ENCODE measurements at regions not wholly inside any gene's neighbourhood (a gene's known extent, or its start where the extent isn't known, plus 50 kb on each side); places are given as distances from the start of the nearest gene placed in this dataset.

DNA sequence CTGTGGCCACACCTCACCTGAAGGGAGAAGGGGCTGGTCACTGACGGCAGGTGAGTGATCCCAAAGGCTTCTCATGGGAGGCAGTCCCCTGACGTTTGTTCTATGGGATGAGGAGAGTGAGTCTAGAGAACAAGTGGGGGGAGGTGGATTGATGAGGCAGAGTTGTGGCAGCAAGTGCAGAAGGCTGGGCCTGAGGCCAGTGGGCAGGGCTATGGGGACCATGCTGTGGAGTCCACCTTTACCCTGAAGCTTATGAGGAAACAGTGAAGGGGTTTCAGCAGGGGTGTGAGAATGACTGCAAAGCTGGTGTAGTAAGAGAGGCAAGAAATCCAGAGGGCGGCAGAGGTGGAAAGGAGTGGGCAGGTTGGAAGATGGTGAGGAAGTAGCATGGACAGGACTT is 96.9 kb upstream of the PFN2 start:
- WGBS, 2 experiments (ENCODE audit: insufficient coverage in 2 of 2), result 74 to 80% methylated on average over 3 of the region's 3 CpGs
- H3K9me3 ChIP-seq (ENCODE audit: control insufficient read depth, low read length), result no peaks in the 10 kb centered on the region
- H3K4me3 ChIP-seq (ENCODE audit: extremely low read depth, insufficient read depth, low read length, poor library complexity, severe bottlenecking), result no peak overlapping the region

DNA sequence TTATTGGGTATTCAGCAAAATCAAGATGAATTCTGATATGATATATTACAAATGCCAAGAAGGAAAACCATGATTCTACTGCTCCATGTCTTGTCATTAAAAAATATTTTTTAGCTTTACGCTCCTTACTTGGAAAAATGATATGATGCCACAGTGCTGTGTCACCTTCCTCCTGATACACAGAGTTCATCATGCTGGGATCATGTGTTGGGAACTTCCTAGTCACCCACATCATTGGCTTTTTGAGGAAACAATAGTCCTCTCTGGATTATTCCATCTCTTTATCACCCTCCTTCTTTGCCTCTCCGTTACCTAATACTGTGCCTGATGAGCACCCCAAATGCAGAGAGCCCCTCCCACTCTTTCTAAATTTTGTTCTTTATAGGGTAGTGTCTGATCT is 94.3 kb upstream of the PFN2 start:
- Histone ChIP-seq H3K4me1 (ENCODE audit: control insufficient read depth, insufficient read depth, low read length, poor library complexity, severe bottlenecking) (peaks cover 16% of the 10 kb centered on the region), H3K4me3 (ENCODE audit: extremely low read depth, insufficient read depth, low read length, poor library complexity, severe bottlenecking) (no peak overlapping the region), H3K9me3 (ENCODE audit: control insufficient read depth, low read length) (no peaks in the 10 kb centered on the region), H3K36me3 (ENCODE audit: control insufficient read depth, insufficient read depth, low read length) (no peaks in the 10 kb centered on the region), H3K27ac (ENCODE audit: low read depth, low read length, severe bottlenecking) (no peak overlapping the region)
- WGBS, 2 experiments (ENCODE audit: insufficient coverage in 2 of 2), result 78 to 100% methylated on average over 1 of the region's 2 CpGs

More for the DNA sequence above, 96.9 kb upstream of the PFN2 start:
- H3K4me1 ChIP-seq (ENCODE audit: control insufficient read depth, insufficient read depth, low read length, poor library complexity, severe bottlenecking), result peaks cover 10% of the 10 kb centered on the region
- no peak overlapping the region for H3K27ac ChIP-seq (ENCODE audit: low read depth, low read length, severe bottlenecking)
- no peaks in the 10 kb centered on the region for H3K36me3 ChIP-seq (ENCODE audit: control insufficient read depth, insufficient read depth, low read length)

DNA sequence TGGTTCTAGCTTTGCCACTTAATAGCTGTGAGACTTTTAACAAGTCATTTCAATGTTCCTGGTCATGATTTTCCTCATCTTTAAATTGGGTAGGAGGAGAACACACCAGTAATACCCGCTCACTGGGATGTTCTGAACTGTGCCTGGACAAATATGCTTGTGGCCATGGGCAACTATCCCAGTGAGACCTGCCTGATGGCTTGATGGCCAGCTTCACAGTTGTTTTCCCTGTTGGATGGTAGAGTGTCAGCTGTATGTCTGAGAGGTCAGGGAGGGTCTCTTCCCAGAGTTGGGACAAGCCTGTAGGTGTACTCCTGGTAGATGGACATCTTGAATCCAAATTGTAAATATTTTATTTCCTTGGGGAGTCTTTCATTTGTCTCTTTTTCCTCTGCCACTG is 92.5 kb upstream of the PFN2 start:
- peak overlapping the region; percentile 87 for H3K27ac ChIP-seq (ENCODE audit: low read depth, low read length, severe bottlenecking)
- no peaks in the 10 kb centered on the region for H3K36me3 ChIP-seq (ENCODE audit: control insufficient read depth, insufficient read depth, low read length)
- no peak overlapping the region for H3K4me3 ChIP-seq (ENCODE audit: extremely low read depth, insufficient read depth, low read length, poor library complexity, severe bottlenecking)
- WGBS, 2 experiments (ENCODE audit: insufficient coverage in 2 of 2), result 100% methylated on average over 1 of the region's 1 CpG
- H3K9me3 ChIP-seq (ENCODE audit: control insufficient read depth, low read length), result no peaks in the 10 kb centered on the region
- H3K4me1 ChIP-seq (ENCODE audit: control insufficient read depth, insufficient read depth, low read length, poor library complexity, severe bottlenecking), result peaks cover 16% of the 10 kb centered on the region

DNA sequence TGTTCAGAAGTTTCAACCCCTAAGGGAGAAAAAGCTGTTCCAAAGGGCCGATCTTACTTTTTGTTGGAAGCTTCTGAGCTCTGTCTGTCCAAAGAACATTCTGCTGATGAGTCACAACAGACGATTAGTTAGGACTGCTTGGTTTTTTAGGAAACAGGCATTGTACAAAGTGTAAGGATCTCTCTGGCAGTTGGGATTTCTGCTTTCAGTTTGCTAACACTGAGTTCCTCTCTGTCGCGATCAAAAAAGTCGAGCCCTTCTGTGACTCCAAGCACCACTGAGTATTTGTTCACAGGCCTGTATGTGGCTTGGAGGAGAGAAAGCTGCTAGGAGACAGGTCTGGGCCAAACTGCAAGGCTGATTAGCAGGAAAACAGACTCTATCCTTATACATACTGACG is 91.8 kb upstream of the PFN2 start:
- peak overlapping the region; percentile 87 for H3K27ac ChIP-seq (ENCODE audit: low read depth, low read length, severe bottlenecking)
- no peak overlapping the region for H3K4me3 ChIP-seq (ENCODE audit: extremely low read depth, insufficient read depth, low read length, poor library complexity, severe bottlenecking)
- H3K4me1 ChIP-seq (ENCODE audit: control insufficient read depth, insufficient read depth, low read length, poor library complexity, severe bottlenecking), result peaks cover 16% of the 10 kb centered on the region
- 77 to 83% methylated on average over 5 to 6 of the region's 6 CpGs for WGBS, 2 experiments (ENCODE audit: insufficient coverage in 2 of 2)
- no peaks in the 10 kb centered on the region for H3K36me3 ChIP-seq (ENCODE audit: control insufficient read depth, insufficient read depth, low read length)
- H3K9me3 ChIP-seq (ENCODE audit: control insufficient read depth, low read length), result no peaks in the 10 kb centered on the region

DNA sequence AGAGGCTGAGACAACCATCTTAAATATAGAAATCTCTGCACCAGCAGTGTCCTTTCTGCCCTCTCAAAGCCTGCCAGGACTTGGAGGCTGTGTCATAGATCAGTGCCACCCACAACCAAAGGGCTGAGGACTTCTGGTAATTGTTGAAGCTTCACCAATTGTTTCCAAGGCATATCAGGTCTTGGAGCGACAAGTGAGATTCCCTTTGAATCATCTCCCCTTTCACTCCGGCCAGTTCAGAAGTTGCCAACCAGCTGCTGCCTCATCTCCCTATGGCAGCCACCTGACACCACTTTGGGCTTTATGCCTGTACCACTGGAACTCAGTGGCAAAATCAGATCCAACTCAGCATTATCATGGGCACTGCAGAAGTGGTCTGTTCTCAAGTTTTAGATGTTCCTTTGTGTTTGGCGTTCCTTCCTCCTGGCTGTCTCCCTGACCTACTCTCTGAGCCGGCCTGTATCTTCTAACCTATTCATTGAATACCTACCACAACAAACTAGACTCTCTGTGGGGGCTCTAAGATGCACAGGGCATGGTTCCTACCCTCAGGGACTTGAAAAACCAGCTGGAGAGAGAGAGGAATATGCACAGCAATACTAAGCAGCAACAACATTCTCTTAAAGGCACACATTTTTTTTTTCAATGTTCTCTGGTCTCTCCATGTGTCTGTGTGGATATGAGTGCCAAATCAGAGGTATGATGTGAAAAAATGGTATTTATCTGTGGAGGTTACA is 90.8 kb upstream of the PFN2 start:
- H3K4me1 ChIP-seq (ENCODE audit: control insufficient read depth, insufficient read depth, low read length, poor library complexity, severe bottlenecking), result peaks cover 16% of the 10 kb centered on the region
- H3K9me3 ChIP-seq (ENCODE audit: control insufficient read depth, low read length), result no peaks in the 10 kb centered on the region
- H3K36me3 ChIP-seq (ENCODE audit: control insufficient read depth, insufficient read depth, low read length), result no peaks in the 10 kb centered on the region
- H3K4me3 ChIP-seq (ENCODE audit: extremely low read depth, insufficient read depth, low read length, poor library complexity, severe bottlenecking), result no peak overlapping the region
- H3K27ac ChIP-seq (ENCODE audit: low read depth, low read length, severe bottlenecking), result no peak overlapping the region
- WGBS, 2 experiments (ENCODE audit: insufficient coverage in 2 of 2), result 87 to 100% methylated on average over 3 of the region's 4 CpGs

DNA sequence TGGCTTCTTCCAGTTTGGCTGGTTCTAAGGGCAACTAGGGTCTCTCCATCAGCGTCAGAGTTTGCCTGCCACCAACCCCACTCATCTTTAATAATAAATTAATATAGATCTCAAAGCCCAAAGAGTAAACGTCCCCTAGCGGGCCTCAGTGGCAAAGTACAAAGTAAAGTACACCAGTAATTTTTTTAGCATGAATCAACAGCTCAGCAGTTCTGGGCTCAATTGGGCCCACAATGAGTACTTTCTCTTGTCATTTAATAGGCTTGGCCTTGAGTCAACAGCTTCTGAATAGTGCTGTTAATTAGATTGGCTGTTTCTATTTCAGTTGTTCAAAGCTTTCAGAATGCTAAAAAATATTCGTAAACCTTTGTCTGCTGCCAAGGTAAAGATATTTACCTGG is 89.0 kb upstream of the PFN2 start:
- Histone ChIP-seq H3K27ac (ENCODE audit: low read depth, low read length, severe bottlenecking) (no peak overlapping the region), H3K4me1 (ENCODE audit: control insufficient read depth, insufficient read depth, low read length, poor library complexity, severe bottlenecking) (peaks cover 16% of the 10 kb centered on the region), H3K36me3 (ENCODE audit: control insufficient read depth, insufficient read depth, low read length) (no peaks in the 10 kb centered on the region), H3K4me3 (ENCODE audit: extremely low read depth, insufficient read depth, low read length, poor library complexity, severe bottlenecking) (no peak overlapping the region), H3K9me3 (ENCODE audit: control insufficient read depth, low read length) (no peaks in the 10 kb centered on the region)
- WGBS, 2 experiments (ENCODE audit: insufficient coverage in 2 of 2), result 90 to 100% methylated on average over 2 to 4 of the region's 4 CpGs

DNA sequence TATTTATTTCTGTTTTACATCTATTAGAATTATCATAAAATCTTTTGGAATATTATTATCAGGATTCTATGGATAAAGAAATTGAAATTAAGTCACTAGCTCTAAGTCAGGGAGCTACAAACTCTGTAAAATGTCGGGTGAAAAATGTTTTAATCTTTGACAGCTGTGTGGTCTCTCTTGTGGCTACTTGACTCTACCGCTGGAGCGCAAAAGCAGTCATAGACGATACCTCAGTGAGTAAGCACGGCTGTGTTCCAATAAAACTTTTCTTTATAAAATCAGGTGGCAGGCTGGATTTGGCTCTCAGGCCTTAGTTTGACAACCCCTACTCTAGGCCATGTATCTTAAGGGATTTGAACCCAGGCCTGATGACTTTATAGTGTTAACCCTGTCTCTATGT is 88.5 kb upstream of the PFN2 start:
- no peaks in the 10 kb centered on the region for H3K9me3 ChIP-seq (ENCODE audit: control insufficient read depth, low read length)
- no peak overlapping the region for H3K4me3 ChIP-seq (ENCODE audit: extremely low read depth, insufficient read depth, low read length, poor library complexity, severe bottlenecking)
- peaks cover 16% of the 10 kb centered on the region for H3K4me1 ChIP-seq (ENCODE audit: control insufficient read depth, insufficient read depth, low read length, poor library complexity, severe bottlenecking)
- WGBS, 2 experiments (ENCODE audit: insufficient coverage in 2 of 2), result 67 to 78% methylated on average over 2 to 5 of the region's 5 CpGs
- no peak overlapping the region for H3K27ac ChIP-seq (ENCODE audit: low read depth, low read length, severe bottlenecking)
- no peaks in the 10 kb centered on the region for H3K36me3 ChIP-seq (ENCODE audit: control insufficient read depth, insufficient read depth, low read length)

DNA sequence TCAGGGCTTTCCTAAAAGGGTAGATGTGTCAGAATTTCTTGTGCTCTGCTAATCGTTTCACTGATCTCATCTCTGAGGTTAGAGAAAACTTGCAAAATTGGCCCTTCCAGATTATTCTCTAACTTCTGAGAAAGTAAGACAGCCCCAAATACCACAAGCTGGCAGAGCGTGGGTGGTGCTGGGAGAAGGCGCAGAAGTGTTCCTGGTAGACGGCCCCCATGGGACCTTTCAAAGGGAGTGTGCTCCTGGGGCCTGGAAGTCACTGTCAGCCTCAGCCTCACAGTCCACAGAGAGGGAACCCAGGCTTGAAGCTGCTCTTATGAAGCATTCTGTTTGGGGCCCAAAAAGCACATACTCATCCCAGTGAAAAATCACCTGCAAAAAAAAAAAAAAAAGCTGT is 86.5 kb upstream of the PFN2 start:
- WGBS, 2 experiments (ENCODE audit: insufficient coverage in 2 of 2), result 100% methylated on average over 1 to 2 of the region's 4 CpGs
- H3K4me1 ChIP-seq (ENCODE audit: control insufficient read depth, insufficient read depth, low read length, poor library complexity, severe bottlenecking), result peaks cover 8% of the 10 kb centered on the region

DNA sequence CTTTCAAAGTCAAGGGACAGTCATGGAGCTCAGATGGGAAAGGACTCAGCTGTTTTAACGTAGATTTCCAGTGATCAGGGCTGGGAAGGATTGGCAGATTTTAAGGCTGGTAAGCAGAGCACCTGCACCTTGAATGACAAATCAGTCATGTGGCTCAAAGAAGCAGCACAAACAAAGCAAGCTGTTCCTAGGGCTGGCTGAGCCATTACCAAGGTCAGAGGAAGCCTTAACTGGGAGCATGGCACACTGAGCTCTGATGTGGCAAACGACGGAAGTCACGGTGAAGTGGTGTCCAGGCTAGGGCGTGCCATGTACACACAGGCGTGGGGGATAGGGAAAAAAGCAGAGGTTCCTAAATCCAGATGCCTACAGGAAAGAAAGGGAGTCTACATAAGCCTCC is 84.6 kb upstream of the PFN2 start:
- H3K36me3 ChIP-seq (ENCODE audit: control insufficient read depth, insufficient read depth, low read length), result no peaks in the 10 kb centered on the region
- 79 to 81% methylated on average over 6 of the region's 6 CpGs for WGBS, 2 experiments (ENCODE audit: insufficient coverage in 2 of 2)
- no peaks in the 10 kb centered on the region for H3K9me3 ChIP-seq (ENCODE audit: control insufficient read depth, low read length)
- H3K27ac ChIP-seq (ENCODE audit: low read depth, low read length, severe bottlenecking), result no peak overlapping the region
- no peaks in the 10 kb centered on the region for H3K4me1 ChIP-seq (ENCODE audit: control insufficient read depth, insufficient read depth, low read length, poor library complexity, severe bottlenecking)
- H3K4me3 ChIP-seq (ENCODE audit: extremely low read depth, insufficient read depth, low read length, poor library complexity, severe bottlenecking), result no peak overlapping the region

More for the DNA sequence above, 86.5 kb upstream of the PFN2 start:
- no peak overlapping the region for H3K4me3 ChIP-seq (ENCODE audit: extremely low read depth, insufficient read depth, low read length, poor library complexity, severe bottlenecking)
- H3K36me3 ChIP-seq (ENCODE audit: control insufficient read depth, insufficient read depth, low read length), result no peaks in the 10 kb centered on the region
- no peaks in the 10 kb centered on the region for H3K9me3 ChIP-seq (ENCODE audit: control insufficient read depth, low read length)
- no peak overlapping the region for H3K27ac ChIP-seq (ENCODE audit: low read depth, low read length, severe bottlenecking)

DNA sequence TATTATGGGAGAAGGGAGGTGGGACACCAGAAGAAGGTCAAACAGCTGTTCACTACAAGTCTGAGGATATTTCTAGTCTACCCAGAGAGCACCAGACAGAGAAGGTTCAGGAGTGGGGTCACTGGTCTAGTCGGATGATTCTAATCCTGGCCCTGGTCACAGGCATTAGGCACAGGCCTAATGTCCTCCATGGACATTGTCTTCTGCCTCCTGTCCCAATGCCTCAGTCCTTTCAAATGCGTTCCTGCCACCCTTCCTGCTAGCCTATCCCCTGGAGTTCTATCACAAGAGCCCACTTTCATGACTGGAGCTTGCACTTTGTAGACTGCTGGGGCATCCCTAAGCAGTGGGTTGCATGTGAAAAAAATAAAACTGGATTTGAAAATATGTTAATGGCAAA is 83.9 kb upstream of the PFN2 start:
- Histone ChIP-seq H3K36me3 (ENCODE audit: control insufficient read depth, insufficient read depth, low read length) (no peaks in the 10 kb centered on the region), H3K9me3 (ENCODE audit: control insufficient read depth, low read length) (no peaks in the 10 kb centered on the region), H3K4me1 (ENCODE audit: control insufficient read depth, insufficient read depth, low read length, poor library complexity, severe bottlenecking) (no peaks in the 10 kb centered on the region), H3K27ac (ENCODE audit: low read depth, low read length, severe bottlenecking) (no peak overlapping the region), H3K4me3 (ENCODE audit: extremely low read depth, insufficient read depth, low read length, poor library complexity, severe bottlenecking) (no peak overlapping the region)
- WGBS, 2 experiments (ENCODE audit: insufficient coverage in 2 of 2), result 100% methylated on average over 1 to 2 of the region's 2 CpGs

DNA sequence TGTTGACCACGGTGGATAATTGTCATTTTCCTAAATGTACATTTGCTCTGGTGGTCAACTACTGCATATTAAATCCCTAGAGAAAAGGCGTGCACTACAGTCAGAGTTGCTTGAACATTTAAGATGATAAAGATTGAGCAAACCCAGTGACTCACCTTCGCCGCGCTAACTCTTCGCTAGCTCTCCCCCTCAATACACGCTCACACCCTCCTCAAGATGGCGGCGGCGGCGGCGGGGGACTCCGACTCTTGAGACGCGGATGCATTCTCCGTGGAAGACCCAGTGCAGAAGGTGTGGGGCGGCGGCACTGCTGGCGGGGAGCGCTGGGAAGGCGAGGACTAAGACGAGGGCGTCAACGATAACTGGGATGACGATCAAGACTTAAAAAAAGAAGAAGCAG is 79.8 kb upstream of the PFN2 start:
- H3K4me3 ChIP-seq (ENCODE audit: extremely low read depth, insufficient read depth, low read length, poor library complexity, severe bottlenecking), result no peak overlapping the region
- 96 to 100% methylated on average over 20 to 25 of the region's 25 CpGs for WGBS, 2 experiments (ENCODE audit: insufficient coverage in 2 of 2)

More for the DNA sequence above, 79.8 kb upstream of the PFN2 start:
- Histone ChIP-seq H3K4me1 (ENCODE audit: control insufficient read depth, insufficient read depth, low read length, poor library complexity, severe bottlenecking) (no peaks in the 10 kb centered on the region), H3K36me3 (ENCODE audit: control insufficient read depth, insufficient read depth, low read length) (no peaks in the 10 kb centered on the region), H3K27ac (ENCODE audit: low read depth, low read length, severe bottlenecking) (no peak overlapping the region), H3K9me3 (ENCODE audit: control insufficient read depth, low read length) (no peaks in the 10 kb centered on the region)
